Common myeloid progenitor, CD34-positive (primary cell): ENCODE measurements at regions not wholly inside any gene's neighbourhood (a gene's known extent, or its start where the extent isn't known, plus 50 kb on each side); places are given as distances from the start of the nearest gene placed in this dataset.
"Not testable (repeated sequence)": the region's sequence is repeated elsewhere in the genome, so short reads cannot be mapped to it uniquely, and the experiment has no call there.

Source experiments
- CTCF ChIA-PET: fragments of 350-600 bp; sonication (Branson Sonifier 250); formaldehyde crosslinking; loops from one replicate; lab custom pipeline; 2021; ENCODE audit warnings: antibody characterized with exemption; lab: Charles Lee
- POLR2A ChIA-PET: fragments of 350-600 bp; sonication (Branson Sonifier 250); formaldehyde crosslinking; loops from one replicate; lab custom pipeline; 2021; ENCODE audit warnings: antibody characterized with exemption; lab: Charles Lee
- DNase-seq, 3 donors: peaks; one replicate each; pipeline versions ENCODE4 v3.0.0 to v3.0.0-alpha.2; 2013
- H3K27ac ChIP-seq, 2 experiments: 1 replicate in 1 of 2; 2 replicates in 1 of 2; pipeline ENCODE4 v1.7.0; 2013; ENCODE audit warnings: inconsistent platforms in 2 of 2, low read length in 2 of 2, mild to moderate bottlenecking in 2 of 2, low read depth in 1 of 2, moderate library complexity in 1 of 2; ENCODE audit not compliant: severe bottlenecking in 2 of 2, insufficient read depth in 1 of 2, poor library complexity in 1 of 2
- H3K27me3 ChIP-seq, 5 experiments: replicated peaks in 2 of 5; 1 replicate in 3 of 5; 2 replicates in 2 of 5; pipeline versions ENCODE4 v1.6.1 to v1.7.0; 2013; ENCODE audit warnings: low read length in 4 of 5, mild to moderate bottlenecking in 2 of 5, moderate library complexity in 2 of 5, inconsistent platforms in 1 of 5; ENCODE audit not compliant: insufficient read depth in 5 of 5, control insufficient read depth in 4 of 5
- H3K36me3 ChIP-seq, 4 experiments: 1 replicate in 2 of 4; 2 replicates in 2 of 4; pipeline versions ENCODE4 v1.6.1 to v1.7.0; 2013; ENCODE audit warnings: low read length in 3 of 4, control low read depth in 1 of 4, mild to moderate bottlenecking in 1 of 4; ENCODE audit not compliant: control insufficient read depth in 4 of 4, insufficient read depth in 4 of 4
- H3K4me1 ChIP-seq, 4 experiments: 1 replicate in 3 of 4; 2 replicates in 1 of 4; pipeline versions ENCODE4 v1.6.1 to v1.7.1; 2013; ENCODE audit warnings: low read length in 3 of 4, mild to moderate bottlenecking in 3 of 4, control low read depth in 1 of 4, inconsistent platforms in 1 of 4, moderate library complexity in 1 of 4; ENCODE audit not compliant: control insufficient read depth in 4 of 4, insufficient read depth in 4 of 4; ENCODE audit errors: control extremely low read depth in 1 of 4
- H3K4me3 ChIP-seq, 7 experiments: 1 replicate in 4 of 7; 2 replicates in 3 of 7; pipeline versions ENCODE4 v1.5.1 to v1.7.0; 2013; ENCODE audit warnings: mild to moderate bottlenecking in 7 of 7, low read length in 6 of 7, moderate library complexity in 6 of 7, inconsistent platforms in 2 of 7, low read depth in 2 of 7, control low read depth in 1 of 7; ENCODE audit not compliant: insufficient read depth in 4 of 7, control insufficient read depth in 1 of 7; ENCODE audit errors: extremely low read depth in 1 of 7
- H3K9me3 ChIP-seq, 5 experiments: 1 replicate in 4 of 5; 2 replicates in 1 of 5; pipeline versions ENCODE4 v1.6.1 to v1.7.1; 2013; ENCODE audit warnings: low read length in 4 of 5, mild to moderate bottlenecking in 2 of 5, inconsistent platforms in 1 of 5, low read depth in 1 of 5, moderate library complexity in 1 of 5; ENCODE audit not compliant: control insufficient read depth in 4 of 5, insufficient read depth in 2 of 5; ENCODE audit errors: control extremely low read depth in 1 of 5
- WGBS: methylation state at CpG from one replicate; pipeline ENCODE4 v1.1.5; 2013; ENCODE audit not compliant: insufficient coverage; 5-methylcytosine and 5-hydroxymethylcytosine counted together

DNA sequence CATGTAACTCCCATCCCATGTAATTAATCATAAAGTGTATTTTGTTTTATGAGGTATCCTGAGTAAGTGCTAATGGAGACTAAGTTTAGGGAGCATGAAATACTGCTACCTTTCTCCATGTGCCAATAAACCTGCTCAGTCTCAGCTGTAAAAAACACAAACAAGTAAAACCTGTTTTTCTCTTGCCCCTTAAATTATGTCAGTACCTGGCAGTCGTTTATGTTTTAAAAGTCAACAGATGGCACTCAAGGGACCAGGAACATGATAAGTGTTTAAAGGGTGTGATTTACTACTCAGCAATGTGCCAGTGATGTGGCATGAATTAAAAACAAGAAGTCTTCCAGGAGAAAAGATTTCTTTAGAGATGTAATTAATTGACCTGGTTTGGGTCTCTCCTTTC, 74.9 kb upstream of the FOLH1 start:
- H3K36me3 ChIP-seq, CTCF ChIA-PET, DNase-seq, H3K4me1 ChIP-seq, H3K4me3 ChIP-seq, H3K27ac ChIP-seq, H3K27me3 ChIP-seq, H3K9me3 ChIP-seq, POLR2A ChIA-PET: not testable (repeated sequence)
- WGBS: 20% methylated on average over 1 of the region's 1 CpG

DNA sequence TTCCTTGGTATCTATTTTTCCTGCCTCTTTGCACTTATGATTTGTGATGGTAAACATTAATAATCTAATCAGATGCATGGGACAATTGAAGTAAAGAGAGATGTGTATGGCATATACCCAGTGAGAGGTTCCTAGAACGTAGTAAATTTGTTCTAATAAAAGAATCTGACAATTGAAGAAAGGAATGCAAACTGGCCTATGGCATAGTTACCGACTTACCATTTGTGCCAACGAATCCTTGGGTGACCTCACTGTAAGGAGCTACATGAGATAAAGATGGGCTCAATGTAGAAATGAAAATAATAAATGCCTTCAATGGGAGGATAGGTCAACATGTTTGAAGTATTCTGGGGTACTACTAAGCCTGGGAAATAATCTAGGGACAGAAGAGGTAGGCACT, 73.7 kb upstream of the FOLH1 start:
- POLR2A ChIA-PET, H3K4me1 ChIP-seq, CTCF ChIA-PET, H3K9me3 ChIP-seq, H3K27ac ChIP-seq, H3K27me3 ChIP-seq, H3K4me3 ChIP-seq, DNase-seq, H3K36me3 ChIP-seq: not testable (repeated sequence)
- WGBS: no CpG with 5 or more reads among the region's 3 CpGs

DNA sequence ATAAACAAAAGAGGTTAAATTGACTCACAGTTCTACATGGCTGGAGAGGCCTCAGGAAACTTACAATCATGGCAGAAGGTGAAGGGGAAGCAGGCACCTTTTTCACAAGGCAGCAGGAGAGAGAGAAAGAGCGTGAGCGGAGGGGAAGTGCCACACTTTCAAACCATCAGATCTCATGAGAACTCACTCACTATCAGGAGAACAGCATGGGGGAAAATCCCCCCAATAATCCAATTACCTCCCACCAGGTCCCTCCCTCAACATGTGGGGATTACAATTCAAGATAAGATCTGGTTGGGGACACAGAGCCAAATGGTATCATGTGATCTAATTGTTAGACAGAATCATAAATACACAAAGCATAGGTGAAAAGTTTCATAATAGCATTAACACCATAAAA, 69.5 kb upstream of the FOLH1 start:
- H3K36me3 ChIP-seq, H3K4me1 ChIP-seq, CTCF ChIA-PET, H3K4me3 ChIP-seq, POLR2A ChIA-PET, DNase-seq, H3K27me3 ChIP-seq, H3K27ac ChIP-seq, H3K9me3 ChIP-seq: not testable (repeated sequence)
- WGBS: no CpG with 5 or more reads among the region's 2 CpGs
